Psoas muscle (tissue), 7 donors: ENCODE measurements at regions not wholly inside any gene's neighbourhood (a gene's known extent, or its start where the extent isn't known, plus 50 kb on each side); places are given as distances from the start of the nearest gene placed in this dataset.

Source experiments
- ATAC-seq, 4 donors: fragments of 200-7000 bp; cut with Tn5 transposase; one replicate each; pipeline ENCODE4 v1.9.1; 2020; ENCODE audit warnings: moderate library complexity in 3 of 4, mild to moderate bottlenecking in 2 of 4
- DNase-seq, 2 donors: peaks; one replicate each; pipeline ENCODE4 v3.0.0-alpha.2; 2020
- H3K27ac ChIP-seq: fragments of 200-600 bp; one replicate; pipeline ENCODE4 v1.8.0; 2022
- H3K27me3 ChIP-seq, 3 donors: fragments of 200-600 bp in 1 of 3; one replicate each; pipeline versions ENCODE4 v1.6.1 to v1.8.0; 2013 to 2022; ENCODE audit warnings: low read length in 2 of 3, mild to moderate bottlenecking in 2 of 3, moderate library complexity in 1 of 3; ENCODE audit not compliant: insufficient read depth in 3 of 3
- H3K36me3 ChIP-seq, 2 donors: fragments of 200-600 bp in 1 of 2; one replicate each; pipeline versions ENCODE4 v1.6.1 to v1.8.0; 2013 to 2022; ENCODE audit warnings: low read depth in 1 of 2, mild to moderate bottlenecking in 1 of 2, moderate library complexity in 1 of 2; ENCODE audit not compliant: insufficient read depth in 1 of 2
- H3K4me1 ChIP-seq: fragments of 200-600 bp; one replicate; pipeline ENCODE4 v1.8.0; 2022
- H3K4me3 ChIP-seq: fragments of 200-600 bp; one replicate; pipeline ENCODE4 v1.8.0; 2022; ENCODE audit warnings: mild to moderate bottlenecking
- H3K9me3 ChIP-seq: fragments of 200-600 bp; one replicate; pipeline ENCODE4 v1.8.0; 2022
- CTCF ChIP-seq: fragments of 200-600 bp; IDR thresholded peaks from one replicate; pipeline ENCODE4 v1.8.0; 2022; ENCODE audit warnings: antibody characterized with exemption
- WGBS, 3 donors: extraction: QIAGEN DNeasy Blood & Tissue Kit; methylation state at CpG; one replicate each; pipeline versions ENCODE4 v1.1.6 to v1.1.7; 2013; 5-methylcytosine and 5-hydroxymethylcytosine counted together
- intact Hi-C, 2 donors: fragments of 100-400 bp; cut with DNase I; formaldehyde crosslinking; loops; one replicate each; pipeline versions ENCODE4 v1.11.0 to v1.14.2; 2022
- donor health status: healthy with polysubstance abuse.
- donor health status: DM: no; HTN: no; CAD: no; lungs with moderate emphysema.
- donor health status: Bipolar disorder and iron deficiency.
- donor health status: healthy.
- donor health status: DM: yes; HTN: yes; CAD: no.
- donor health status: DM: no; HTN: no; CAD: no.
- donor health status: DM: yes; HTN: yes; CAD: no.

- DNase-seq (no peak), ATAC-seq (no peak)
- no peak for TF ChIP-seq CTCF
- peaks cover 0 to 2% (median 0%) of the 10 kb centered on the region in 3 donors for H3K27me3 ChIP-seq
- H3K9me3 ChIP-seq = no peaks in the 10 kb centered on the region
- H3K4me1 ChIP-seq = no peaks in the 10 kb centered on the region
- no peak overlapping the region for H3K27ac ChIP-seq
- H3K36me3 ChIP-seq = no peaks in the 10 kb centered on the region
- intact Hi-C loops = no loop called here
- 14 to 27% (median 21%) methylated on average over 6 of the region's 6 CpGs for WGBS, 3 donors
- H3K4me3 ChIP-seq = no peak overlapping the region
Measured at GRCh38 chr20:21613512-21613911, 92.0 kb upstream of the PAX1 start.

GRCh38 chr20:21609981-21610380 is 95.5 kb upstream of the PAX1 start:
- TF ChIP-seq CTCF = no peak
- ATAC-seq (no peak), DNase-seq (no peak)
- H3K4me1 ChIP-seq = no peaks in the 10 kb centered on the region
- no peak overlapping the region for H3K27ac ChIP-seq
- H3K9me3 ChIP-seq = no peaks in the 10 kb centered on the region
- 56 to 87% (median 79%) methylated on average over 1 of the region's 1 CpG for WGBS, 3 donors
- H3K36me3 ChIP-seq = no peaks in the 10 kb centered on the region
- intact Hi-C loops = no loop called here
- no peak overlapping the region for H3K4me3 ChIP-seq
- H3K27me3 ChIP-seq = peaks cover 0 to 2% (median 0%) of the 10 kb centered on the region in 3 donors

GRCh38 chr20:21609221-21609620 is 95.4 kb upstream of the NKX2-2 start:
- Histone ChIP-seq H3K9me3 (no peaks in the 10 kb centered on the region), H3K4me1 (no peaks in the 10 kb centered on the region), H3K36me3 (no peaks in the 10 kb centered on the region), H3K27me3 (no peaks in the 10 kb centered on the region), H3K4me3 (no peak overlapping the region), H3K27ac (no peak overlapping the region)
- DNase-seq (no peak), ATAC-seq (peak; percentile 63 to 89 (median 70))
- no peak for TF ChIP-seq CTCF
- intact Hi-C loops = no loop called here
- 43 to 61% (median 44%) methylated on average over 3 of the region's 3 CpGs for WGBS, 3 donors

GRCh38 chr20:21608777-21609176 is 94.9 kb upstream of the NKX2-2 start:
- H3K27me3 ChIP-seq = no peaks in the 10 kb centered on the region
- intact Hi-C loops = no loop called here
- TF ChIP-seq CTCF = no peak
- no peaks in the 10 kb centered on the region for H3K9me3 ChIP-seq
- H3K4me1 ChIP-seq = no peaks in the 10 kb centered on the region
- H3K27ac ChIP-seq = no peak overlapping the region
- no peak for DNase-seq
- H3K4me3 ChIP-seq = no peak overlapping the region
- no peaks in the 10 kb centered on the region for H3K36me3 ChIP-seq
- no peak for ATAC-seq

GRCh38 chr20:21607971-21608725 is 94.3 kb upstream of the NKX2-2 start:
- H3K4me3 ChIP-seq = no peak overlapping the region
- intact Hi-C loops = no loop called here
- WGBS, 3 donors = 41 to 51% (median 44%) methylated on average over 35 to 38 of the region's 38 CpGs
- peak in 1 of 2 donors; percentile 26 for DNase-seq
- no peaks in the 10 kb centered on the region for H3K36me3 ChIP-seq
- H3K4me1 ChIP-seq = no peaks in the 10 kb centered on the region
- ATAC-seq = peak in 2 of 4 donors; percentile 55 to 57
- H3K27me3 ChIP-seq = no peaks in the 10 kb centered on the region
- no peak overlapping the region for H3K27ac ChIP-seq
- no peaks in the 10 kb centered on the region for H3K9me3 ChIP-seq
- no peak for TF ChIP-seq CTCF
